ENCODE measurements at regions not wholly inside any gene's neighbourhood (a gene's known extent, or its start where the extent isn't known, plus 50 kb on each side); places are given as distances from the start of the nearest gene placed in this dataset.

GRCh38 chr9:118088090-118088489, 383.9 kb downstream of the TLR4 start:
- no peak for DNase-seq

DNA sequence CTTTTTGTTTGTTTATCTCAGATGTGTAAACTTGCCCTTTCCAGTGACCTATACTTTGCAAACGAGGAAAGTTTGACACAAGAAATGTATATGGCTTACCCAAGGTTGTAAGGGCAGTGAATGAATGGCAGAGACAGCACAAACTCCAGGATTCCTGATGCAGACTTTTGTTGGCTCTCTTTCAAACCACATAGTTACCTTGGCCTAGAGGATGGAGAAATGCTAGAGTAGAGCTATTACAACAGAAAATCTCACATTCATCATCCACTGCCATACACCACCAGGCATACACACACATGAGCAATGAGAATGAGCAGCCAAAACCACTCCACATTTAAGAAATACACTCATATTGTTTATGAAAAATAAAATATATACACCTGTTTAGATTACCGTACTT, 387.0 kb downstream of the TLR4 start:
- DNase-seq = no peak

GRCh38 chr9:118091711-118092500, 387.7 kb downstream of the TLR4 start:
- no peak for DNase-seq

DNA sequence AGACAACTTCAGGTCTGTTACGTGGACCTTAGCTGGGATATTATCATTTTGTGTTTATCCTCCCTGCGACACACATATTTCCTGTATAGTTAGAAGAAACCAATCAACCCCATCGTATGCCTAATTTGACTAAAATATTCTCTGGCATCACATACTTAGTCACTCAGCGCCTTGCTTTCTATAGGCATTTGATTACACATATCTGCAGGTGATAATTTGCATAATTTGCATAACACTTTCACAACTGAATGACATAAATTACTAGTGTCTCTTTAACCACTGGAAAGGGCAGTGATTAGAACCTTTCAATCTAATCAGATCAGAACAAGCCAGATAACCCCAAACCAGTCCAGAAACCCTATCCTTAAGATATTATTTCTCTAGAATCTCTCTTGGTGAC, 390.2 kb downstream of the TLR4 start:
- no peak for DNase-seq

- no peak for DNase-seq
These were observed 396.6 kb downstream of the TLR4 start for GRCh38 chr9:118100529-118101419.

GRCh38 chr9:118104363-118104762, 400.2 kb downstream of the TLR4 start:
- no peak for DNase-seq

- no peak for DNase-seq
These were observed 404.8 kb downstream of the TLR4 start for GRCh38 chr9:118108971-118109370.

GRCh38 chr9:118109542-118109941, 405.3 kb downstream of the TLR4 start:
- DNase-seq = no peak

DNA sequence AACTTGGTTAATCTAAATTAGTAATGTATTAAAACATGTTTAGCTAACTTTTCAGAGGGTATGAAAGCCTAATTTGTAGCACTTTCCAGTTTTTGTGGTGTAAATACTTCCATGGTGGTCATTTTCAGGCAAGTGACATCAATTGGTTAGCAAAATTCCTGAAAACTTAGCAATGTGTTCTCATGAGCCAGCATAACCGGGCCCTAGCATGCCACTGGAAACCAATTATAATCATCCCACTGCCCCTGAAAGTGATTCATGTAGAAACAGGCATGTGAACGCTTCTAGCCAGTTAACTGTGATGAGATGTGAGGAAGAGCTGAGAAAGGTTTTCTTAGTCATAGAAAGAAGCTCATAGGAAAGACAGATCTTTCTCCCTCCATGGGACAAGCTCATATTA, 417.2 kb downstream of the TLR4 start:
- no peak for DNase-seq

GRCh38 chr9:118128313-118128712, 424.1 kb downstream of the TLR4 start:
- DNase-seq = no peak

DNA sequence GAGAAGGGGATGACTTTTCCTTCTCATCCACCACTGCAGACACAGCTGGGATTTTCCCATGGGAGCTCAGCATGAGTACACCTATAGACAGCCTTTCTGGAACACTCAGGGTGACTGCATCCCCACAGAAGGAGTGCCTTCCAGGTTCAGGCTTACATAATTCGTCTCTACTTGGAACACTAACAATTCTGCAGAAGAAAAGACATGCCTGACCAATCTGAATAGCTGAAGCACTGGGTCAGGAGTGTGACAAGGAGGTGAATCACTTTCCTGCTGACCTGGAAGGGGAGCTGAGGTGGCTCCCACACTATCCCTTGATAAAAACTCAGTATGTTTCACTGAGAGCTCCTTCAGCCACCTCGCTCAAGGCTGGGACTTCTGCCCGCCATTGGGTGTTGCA, 425.3 kb downstream of the TLR4 start:
- no peak for DNase-seq

GRCh38 chr9:118148990-118149389, 444.8 kb downstream of the TLR4 start:
- no peak for DNase-seq

DNA sequence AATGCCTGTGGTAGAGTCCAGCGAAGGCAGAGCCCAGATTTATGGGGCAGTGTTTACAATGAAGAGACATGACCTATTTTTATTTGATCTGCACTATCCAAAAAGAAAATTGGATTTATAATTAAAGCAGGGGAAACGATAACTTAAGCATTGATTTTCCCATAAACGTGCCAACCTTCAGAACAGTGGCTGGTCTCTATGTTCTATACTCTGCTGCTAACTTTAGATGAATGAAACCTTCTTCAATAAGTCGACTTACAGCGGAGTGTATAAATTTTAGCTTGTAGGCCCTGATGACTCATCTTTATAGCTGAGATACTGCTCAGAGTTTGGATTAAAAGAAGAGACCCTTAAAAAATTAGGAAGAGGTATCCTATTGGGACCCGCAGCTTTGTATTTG, 452.6 kb downstream of the TLR4 start:
- no peak for DNase-seq

GRCh38 chr9:118162716-118163115, 458.5 kb downstream of the TLR4 start:
- DNase-seq = no peak

DNA sequence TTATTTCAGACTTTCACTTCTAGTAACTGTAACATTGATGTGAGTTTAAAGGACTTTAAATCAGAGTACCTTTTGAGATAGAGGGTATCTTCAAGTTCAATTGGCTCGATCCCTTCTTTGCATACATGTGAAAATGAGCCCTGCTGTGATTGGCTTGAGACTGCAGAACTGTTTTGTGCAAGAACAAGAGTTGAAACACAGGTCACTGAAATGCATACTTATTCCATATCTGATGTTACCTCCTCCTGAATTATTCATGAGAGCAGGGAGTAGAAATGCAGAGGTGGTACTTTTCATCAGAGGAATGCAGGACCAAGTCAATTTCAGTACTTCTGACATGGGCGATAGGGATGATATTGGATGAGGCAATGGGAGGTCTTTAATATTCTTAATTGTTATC, 459.5 kb downstream of the TLR4 start:
- DNase-seq = no peak

GRCh38 chr9:118165451-118165850, 461.2 kb downstream of the TLR4 start:
- no peak for DNase-seq

DNA sequence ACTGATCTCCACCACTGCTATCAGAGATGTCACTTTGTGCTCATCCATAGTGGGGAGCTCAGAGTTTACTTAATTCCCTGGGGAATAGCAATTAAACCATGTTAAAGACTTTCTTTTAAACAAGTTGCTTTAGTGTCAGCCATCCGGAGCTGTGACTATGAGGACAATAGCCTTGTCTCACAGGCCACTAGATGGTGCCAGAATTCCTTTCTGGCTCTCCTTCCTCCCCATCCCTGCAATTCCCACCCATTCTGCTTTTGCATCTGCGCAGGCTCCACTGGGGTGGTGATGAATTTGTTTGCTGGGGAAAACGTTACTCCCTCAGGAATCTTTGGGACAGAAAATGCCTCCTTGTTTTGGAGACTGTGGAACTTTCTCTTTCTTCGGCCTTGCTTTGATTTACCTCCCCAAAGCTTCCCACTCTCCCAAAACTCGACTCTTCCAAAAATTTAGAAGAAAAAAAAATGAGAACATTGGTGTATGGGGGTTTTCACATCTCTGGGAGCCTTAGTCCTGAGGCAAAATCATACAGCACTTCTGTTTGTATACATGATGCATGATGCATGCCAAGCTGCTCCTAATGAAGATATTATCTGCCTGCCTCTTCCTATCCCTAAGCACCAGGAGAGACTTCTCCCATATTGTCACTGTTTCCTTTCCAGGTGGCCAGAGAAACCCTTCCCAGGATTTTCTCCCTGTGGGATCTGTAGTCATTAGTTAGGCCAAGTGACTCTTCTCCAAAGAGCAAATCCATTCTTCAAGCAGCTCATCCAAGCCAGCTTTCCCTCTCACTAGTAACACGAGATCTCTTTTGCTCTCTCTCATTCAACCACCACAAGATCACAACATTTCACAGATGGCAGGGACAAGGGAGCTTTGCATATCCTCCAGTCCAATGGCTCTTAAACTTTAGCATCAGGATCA, 466.1 kb downstream of the TLR4 start:
- DNase-seq = peak; percentile 39 to 51

GRCh38 chr9:118177241-118177640, 473.0 kb downstream of the TLR4 start:
- DNase-seq = no peak

GRCh38 chr9:118183576-118183975, 479.4 kb downstream of the TLR4 start:
- DNase-seq = no peak

GRCh38 chr9:118187408-118187807, 483.2 kb downstream of the TLR4 start:
- DNase-seq = no peak

DNA sequence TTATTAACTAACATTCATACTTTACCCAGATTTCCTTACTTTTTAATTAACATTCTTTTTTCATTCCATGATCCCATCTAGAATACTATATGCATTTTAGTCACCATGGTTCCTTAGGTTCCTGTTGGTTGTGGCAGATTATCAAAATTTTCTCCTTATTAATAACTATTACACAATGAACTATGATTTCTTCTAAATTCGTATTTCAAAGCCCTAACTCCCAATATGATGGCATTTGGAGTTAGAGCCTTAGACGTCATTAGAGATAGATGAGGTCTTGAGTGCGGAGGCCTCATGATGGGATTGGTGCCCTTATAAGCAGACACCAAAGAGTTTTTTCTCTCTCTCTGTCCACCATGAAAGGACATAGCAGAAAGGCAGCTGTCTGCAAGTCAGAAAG, 485.4 kb downstream of the TLR4 start:
- DNase-seq = no peak

- no peak for DNase-seq
These were observed 488.6 kb downstream of the TLR4 start for GRCh38 chr9:118192807-118193206.

GRCh38 chr9:118209343-118209742, 505.1 kb downstream of the TLR4 start:
- no peak for DNase-seq

All from NCI-H1930 (cell line).